ENCODE measurements at regions not wholly inside any gene's neighbourhood (a gene's known extent, or its start where the extent isn't known, plus 50 kb on each side); places are given as distances from the start of the nearest gene placed in this dataset.
"Not testable (repeated sequence)": the region's sequence is repeated elsewhere in the genome, so short reads cannot be mapped to it uniquely, and the experiment has no call there.

DNA sequence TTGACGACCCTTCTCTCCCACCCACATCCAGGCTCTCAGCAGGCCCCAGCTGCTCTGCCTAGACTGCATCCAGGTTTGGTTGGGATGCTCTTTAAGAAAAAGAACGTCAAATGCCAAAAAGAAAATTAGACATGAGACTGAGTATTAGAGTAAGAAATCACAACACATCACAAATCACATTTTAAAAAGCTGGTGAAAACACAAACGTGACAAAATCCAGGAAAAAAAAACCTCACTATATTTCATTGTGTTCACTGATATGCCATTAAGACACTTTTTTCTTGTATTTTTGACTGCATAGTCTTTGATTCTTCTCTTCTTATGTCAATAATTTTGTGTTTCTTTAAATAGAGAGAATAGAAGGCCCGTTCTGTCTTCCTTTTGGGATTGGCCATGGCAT lies 243.7 kb downstream of the TLE3 start:
- DNase-seq: no peak

GRCh38 chr15:69854521-69855181 lies 243.1 kb downstream of the TLE3 start:
- no peak for DNase-seq

DNA sequence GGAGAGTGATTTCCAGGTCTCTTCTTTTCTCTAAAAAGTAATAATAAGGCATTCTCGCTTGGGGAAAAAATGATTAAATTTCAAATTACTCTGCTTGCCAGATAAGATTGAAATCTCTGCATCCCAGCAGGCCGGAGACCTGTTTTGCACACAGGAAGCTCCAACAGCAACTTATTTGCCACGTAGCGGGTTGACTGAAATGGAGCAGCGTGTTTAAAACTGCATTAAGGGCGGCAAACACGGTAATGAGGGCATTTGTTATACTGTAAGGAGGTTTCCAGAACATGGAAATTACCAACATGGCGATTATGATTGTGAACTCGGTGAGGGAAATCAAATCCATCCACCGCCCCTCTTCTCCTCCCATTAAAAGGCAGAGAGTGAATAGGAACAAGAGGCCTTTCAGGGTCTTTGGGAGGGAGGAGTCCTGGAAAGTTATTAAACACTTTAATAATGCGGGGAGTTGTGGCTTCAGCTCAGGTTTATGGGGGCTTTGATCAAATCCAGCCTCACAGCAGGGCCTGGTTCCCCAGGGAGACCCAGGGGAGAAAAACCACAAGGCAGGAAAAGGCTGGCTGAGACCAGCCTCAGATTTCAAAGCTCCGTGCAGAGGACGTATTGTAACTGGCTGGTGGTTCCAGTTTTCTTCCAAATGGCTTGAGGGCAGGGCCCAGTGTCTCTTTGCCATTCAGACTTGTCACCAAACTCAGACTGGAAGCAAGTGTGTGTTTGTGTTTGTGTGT lies 242.3 kb downstream of the TLE3 start:
- no peak for DNase-seq

DNA sequence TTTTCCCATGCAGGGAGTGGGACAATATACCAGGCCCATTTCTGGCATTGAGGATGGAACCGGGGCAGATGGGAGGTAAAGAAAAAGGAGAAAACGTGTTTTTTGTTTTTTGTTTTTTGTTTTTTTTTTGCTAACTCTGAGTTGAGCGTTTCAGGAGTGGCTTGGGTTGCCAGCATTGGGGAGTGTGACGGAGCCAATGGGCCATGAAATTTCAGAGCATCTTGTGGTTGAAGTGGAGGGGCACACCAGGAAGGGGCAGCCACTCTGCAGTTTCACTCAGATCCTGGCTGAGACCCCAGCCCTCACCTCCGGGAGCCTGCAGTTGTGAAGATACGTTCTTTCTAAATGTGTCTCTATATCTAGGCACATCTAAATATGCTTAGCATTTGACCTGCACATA lies 240.5 kb downstream of the TLE3 start:
- DNase-seq: no peak

DNA sequence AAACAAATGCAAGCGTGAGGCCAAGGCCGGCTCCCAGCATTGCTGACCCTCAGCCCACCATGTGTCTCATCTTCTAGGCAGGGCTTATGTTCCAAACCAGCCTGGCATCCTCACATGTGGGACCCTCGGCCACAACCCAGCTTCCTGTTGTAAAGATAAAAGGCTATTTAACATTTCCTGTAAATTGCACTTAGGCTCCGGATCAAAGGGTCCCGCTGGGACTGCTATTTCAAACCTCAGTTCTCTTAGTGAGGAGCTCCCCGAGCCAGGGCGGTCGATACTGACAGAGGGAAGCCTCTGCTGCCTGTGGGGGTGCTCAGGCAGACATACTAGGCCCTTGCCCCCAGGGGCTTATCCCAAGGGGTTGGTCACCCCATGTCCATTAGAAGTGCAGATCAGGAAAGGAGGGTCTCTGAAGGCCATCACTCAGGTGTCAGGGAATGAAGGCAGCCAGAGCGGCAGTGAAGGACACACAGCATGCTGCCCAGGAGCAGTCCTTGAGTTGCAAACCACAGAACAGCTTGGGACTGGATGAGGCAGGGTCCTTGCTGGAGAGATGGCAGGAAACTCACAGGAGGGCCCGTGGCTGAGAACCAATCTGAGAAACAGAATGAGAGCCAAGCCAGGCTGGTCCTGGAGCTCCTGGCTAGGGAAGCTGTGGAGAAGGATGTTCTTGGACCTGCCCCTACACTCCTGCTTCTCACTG lies 239.9 kb downstream of the TLE3 start:
- no peak for DNase-seq

- no peak for DNase-seq
Observed at GRCh38 chr15:69858456-69858855, 239.3 kb downstream of the TLE3 start.

- DNase-seq: no peak
Observed at GRCh38 chr15:69859866-69860265, 237.9 kb downstream of the TLE3 start.

DNA sequence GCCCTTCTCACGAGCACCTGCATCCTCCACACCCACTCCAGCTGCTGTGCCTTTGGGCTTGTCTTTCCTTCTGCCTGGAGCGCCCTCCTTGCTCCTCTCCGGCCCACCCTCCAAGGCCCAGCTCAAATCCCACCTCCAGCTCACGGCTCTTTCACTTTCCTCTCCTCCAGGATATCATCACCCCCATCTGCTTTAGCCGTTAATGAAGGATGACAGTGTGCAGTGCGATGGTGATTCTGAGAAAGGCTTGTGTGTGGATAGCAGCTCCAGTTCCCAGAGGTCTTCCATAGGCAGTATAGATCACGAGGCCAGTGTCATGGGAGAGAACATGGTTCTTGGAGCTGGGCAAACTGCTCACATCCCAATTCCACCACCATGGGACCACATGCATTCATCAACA lies 237.4 kb downstream of the TLE3 start:
- no peak for DNase-seq

DNA sequence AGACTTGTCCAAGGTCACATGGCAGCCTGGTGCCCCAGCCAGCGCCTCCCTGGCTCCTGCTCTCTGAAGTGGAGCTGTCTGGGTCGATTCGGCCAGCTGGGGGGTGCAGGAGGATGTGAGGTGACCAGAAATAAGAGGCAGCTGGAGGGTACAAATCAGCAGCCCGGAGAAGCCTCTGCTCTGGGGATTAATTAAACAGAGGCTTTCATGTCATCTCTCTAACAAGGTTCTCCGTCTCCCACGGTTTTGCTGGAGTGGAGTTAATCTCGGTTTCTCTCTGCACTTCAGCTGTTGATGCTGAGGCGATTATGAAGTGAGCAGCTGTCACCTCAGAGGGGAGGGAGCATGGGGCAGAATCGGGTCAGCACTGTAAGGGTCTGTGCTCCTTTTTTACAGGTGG lies 236.8 kb downstream of the TLE3 start:
- no peak for DNase-seq

- DNase-seq: no peak
Observed at GRCh38 chr15:69861331-69862171, 236.2 kb downstream of the TLE3 start.

- no peak for DNase-seq
Observed at GRCh38 chr15:69862540-69862939, 235.2 kb downstream of the TLE3 start.

GRCh38 chr15:69863446-69863845 lies 234.3 kb downstream of the TLE3 start:
- no peak for DNase-seq

DNA sequence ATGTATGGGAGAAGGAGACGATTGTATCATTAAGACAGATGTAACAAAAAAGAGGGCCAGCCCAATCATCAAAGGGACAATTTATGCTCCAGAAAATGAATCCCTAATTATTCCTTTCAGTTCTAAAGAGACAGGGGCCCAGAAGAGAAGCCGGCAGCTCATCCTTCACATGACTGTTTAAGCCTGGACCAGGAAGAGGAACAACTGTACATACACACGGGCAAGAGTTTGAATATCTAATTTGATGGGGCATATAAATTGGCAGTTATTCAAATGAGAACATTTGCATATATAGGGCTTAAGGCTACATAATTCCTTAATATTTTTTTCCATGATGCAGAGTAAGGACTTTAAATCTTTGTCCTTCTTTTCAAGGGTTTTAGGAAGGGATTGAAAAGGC lies 232.3 kb downstream of the TLE3 start:
- DNase-seq: peak; percentile 66

DNA sequence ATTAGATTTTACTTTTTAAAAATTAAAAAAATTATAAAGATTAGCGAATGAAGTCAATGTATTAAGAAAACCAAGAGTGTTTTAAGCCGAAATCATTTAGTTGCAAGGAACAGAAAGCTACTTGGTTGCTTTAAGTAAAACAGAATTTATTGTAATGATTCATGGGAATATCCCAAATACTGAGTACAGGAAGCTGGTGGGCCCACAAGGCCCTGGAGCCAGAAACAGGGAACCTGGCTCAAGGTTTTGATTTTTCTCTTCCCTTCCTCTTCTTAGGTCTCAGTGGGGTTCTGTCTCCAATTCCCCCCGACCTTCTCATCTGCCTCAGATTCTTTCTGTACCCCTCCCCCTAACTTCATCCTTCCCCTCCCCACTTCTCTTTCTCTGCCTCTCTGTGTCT lies 229.0 kb downstream of the TLE3 start:
- no peak for DNase-seq

DNA sequence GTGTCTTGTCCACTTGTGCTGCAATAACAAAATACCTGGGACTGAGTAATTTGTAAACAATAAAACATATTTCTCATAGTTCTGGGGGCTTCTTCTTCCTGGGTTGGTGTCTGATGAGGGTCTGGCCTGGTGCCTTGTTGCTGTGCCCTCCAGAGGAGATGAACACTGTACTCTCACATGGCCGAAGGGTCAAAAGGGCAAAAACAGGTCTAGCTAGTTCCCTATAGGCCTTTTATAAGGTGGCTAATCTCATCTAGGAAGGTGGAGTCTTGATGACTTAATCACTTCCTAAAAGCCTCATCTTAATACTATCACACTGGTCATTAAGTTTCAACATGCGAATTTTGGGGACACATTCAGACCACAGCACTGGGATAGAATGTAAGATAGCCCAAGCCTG lies 228.4 kb downstream of the TLE3 start:
- DNase-seq: no peak

- no peak for DNase-seq
Observed at GRCh38 chr15:69869881-69870505, 227.7 kb downstream of the TLE3 start.

- no peak for DNase-seq
Observed at GRCh38 chr15:69871511-69872134, 226.1 kb downstream of the TLE3 start.

DNA sequence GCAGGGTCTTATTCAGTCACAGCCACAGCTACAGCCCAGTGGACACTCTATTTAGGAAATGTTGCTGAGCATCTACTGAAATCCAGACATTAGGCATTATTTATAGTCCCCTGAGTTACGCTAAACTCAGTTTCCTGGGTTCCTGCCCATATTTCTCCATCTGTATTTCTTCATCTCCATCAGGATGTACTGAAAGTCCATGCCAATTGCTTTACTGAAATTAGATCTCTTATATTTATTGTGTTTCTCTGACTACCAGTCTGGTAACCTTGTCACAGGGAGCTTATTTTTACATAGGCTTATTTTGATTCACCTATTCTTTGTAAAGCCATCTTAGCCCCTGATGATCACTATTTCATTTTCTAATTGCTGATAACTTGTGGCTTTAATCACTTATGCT lies 223.9 kb downstream of the TLE3 start:
- DNase-seq: no peak

DNA sequence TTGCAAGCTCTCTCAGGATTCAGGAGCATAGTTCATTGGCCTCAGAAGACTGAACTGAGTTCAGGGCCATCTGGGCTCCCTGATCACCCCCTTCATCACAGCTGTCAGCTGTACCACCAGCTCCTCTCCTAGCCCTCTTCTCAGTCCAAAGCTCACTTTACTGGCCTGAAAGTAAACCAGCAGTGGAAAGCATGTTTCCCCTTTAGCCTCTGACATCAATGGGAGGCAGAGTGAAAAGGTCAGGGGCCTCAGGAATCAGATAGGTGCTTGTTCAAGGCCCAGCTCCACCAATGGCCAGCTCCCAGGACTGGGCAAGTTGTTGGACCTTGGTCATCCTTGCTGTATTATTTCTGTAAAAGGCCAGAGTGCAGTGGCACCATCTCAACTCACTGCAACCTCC lies 223.4 kb downstream of the TLE3 start:
- no peak for DNase-seq

DNA sequence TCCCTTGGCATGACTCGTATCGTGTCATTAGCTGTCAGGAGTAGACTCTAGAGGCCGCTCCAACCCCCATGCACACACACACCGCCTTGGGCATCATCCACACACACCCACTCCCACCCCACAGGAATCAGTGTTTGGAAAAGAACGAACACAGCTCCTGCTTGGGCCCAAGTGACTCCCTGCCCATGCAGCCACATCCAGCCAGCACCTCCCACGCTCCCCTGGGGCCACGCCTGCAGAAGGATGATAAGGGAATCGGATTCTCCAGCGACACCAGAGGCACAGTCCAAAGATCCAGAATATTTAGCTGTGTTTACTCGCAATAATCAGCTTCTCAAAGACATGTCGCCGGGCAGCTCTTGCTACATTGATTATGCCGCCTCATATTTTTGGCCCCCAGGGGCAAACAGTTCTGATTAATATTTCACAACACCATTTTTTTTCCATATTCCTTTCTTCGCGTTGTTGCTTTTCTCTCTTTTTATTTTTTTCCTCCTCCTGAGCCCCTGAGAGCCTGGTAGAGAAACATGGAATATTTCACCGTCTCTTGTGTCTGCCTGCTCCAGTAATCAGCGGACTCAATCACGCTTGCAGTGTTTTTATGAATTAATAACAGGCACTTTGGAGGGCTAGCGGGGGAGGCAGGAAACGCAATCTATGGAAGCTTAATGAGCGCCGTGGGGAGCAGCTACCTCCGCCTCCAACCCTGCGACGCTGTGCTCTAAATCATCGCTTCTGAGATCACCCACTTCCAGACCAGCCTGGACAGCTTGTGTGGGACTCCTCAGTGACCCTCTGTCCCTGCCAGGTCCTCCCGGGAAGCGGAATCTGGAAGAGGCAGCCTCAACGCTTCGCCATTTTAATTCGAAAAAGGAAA lies 221.4 kb downstream of the TLE3 start:
- no peak for DNase-seq

DNA sequence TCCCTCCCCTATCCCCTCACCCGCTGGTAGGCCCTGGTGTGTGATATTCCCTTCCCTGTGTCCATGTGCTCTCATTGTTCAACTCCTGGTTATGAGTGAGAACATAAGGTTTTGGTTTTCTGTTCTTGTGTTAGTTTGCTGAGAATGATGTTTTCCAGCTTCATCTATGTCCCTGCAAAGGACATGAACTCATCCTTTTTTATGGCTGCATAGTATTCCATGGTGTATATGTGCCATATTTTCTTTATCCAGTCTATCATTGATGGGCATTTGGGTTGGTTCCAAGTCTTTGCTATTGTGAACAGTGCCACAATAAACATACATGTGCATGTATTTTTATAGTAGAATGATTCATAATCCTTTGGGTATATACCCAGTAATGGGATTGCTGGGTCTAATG lies 217.8 kb downstream of the TLE3 start:
- DNase-seq: not testable (repeated sequence)

All from NCI-H526 treated with DMSO at 0.1 percent for 48 hours (cell line).